ENCODE measurements at regions not wholly inside any gene's neighbourhood (a gene's known extent, or its start where the extent isn't known, plus 50 kb on each side); places are given as distances from the start of the nearest gene placed in this dataset.
A peak's percentile ranks its signal among the peaks of the same experiment; 100 is the strongest.
"Not testable (repeated sequence)": the region's sequence is repeated elsewhere in the genome, so short reads cannot be mapped to it uniquely, and the experiment has no call there.

GRCh38 chr1:157377280-157377713, 175.0 kb downstream of the FCRL5 start:
- H3K27me3 Mint-ChIP-seq; H3K4me3 Mint-ChIP-seq; H3K27ac Mint-ChIP-seq; H3K9me3 Mint-ChIP-seq; DNase-seq (ENCODE audit: extremely low spot score, unreplicated experiment); H3K4me1 Mint-ChIP-seq (ENCODE audit: unreplicated experiment); H3K36me3 Mint-ChIP-seq: not testable (repeated sequence)
- peak; percentile 73 for TF ChIP-seq CTCF (conservative IDR thresholded peaks at IDR 0.05)

- Mint-ChIP-seq H3K9me3 (no peaks in the 10 kb centered on the region), H3K4me3 (no peak overlapping the region)
These were observed 175.6 kb downstream of the FCRL5 start for GRCh38 chr1:157376681-157377080.

GRCh38 chr1:157372311-157372710, 180.0 kb downstream of the FCRL5 start:
- H3K4me3 Mint-ChIP-seq; H3K4me1 Mint-ChIP-seq (ENCODE audit: unreplicated experiment); H3K27me3 Mint-ChIP-seq; DNase-seq (ENCODE audit: extremely low spot score, unreplicated experiment); H3K36me3 Mint-ChIP-seq; H3K27ac Mint-ChIP-seq; H3K9me3 Mint-ChIP-seq: not testable (repeated sequence)

More at GRCh38 chr1:157376681-157377080, 175.6 kb downstream of the FCRL5 start:
- no peak for TF ChIP-seq CTCF (conservative IDR thresholded peaks at IDR 0.05)
- Mint-ChIP-seq H3K4me1 (ENCODE audit: unreplicated experiment) (no peaks in the 10 kb centered on the region), H3K27ac (no peak overlapping the region), H3K27me3 (no peaks in the 10 kb centered on the region), H3K36me3 (no peaks in the 10 kb centered on the region)
- DNase-seq (ENCODE audit: extremely low spot score, unreplicated experiment): no peak

- H3K36me3 Mint-ChIP-seq: no peaks in the 10 kb centered on the region
- H3K27ac Mint-ChIP-seq: no peak overlapping the region
- H3K4me3 Mint-ChIP-seq: no peak overlapping the region
- no peak for DNase-seq (ENCODE audit: extremely low spot score, unreplicated experiment)
- no peak for TF ChIP-seq CTCF (conservative IDR thresholded peaks at IDR 0.05)
- no peaks in the 10 kb centered on the region for H3K4me1 Mint-ChIP-seq (ENCODE audit: unreplicated experiment)
- no peaks in the 10 kb centered on the region for H3K27me3 Mint-ChIP-seq
- H3K9me3 Mint-ChIP-seq: no peaks in the 10 kb centered on the region
These were observed 180.5 kb downstream of the FCRL5 start for GRCh38 chr1:157371826-157372225.

GRCh38 chr1:157371221-157371620, 181.1 kb downstream of the FCRL5 start:
- no peaks in the 10 kb centered on the region for H3K27me3 Mint-ChIP-seq
- no peak overlapping the region for H3K27ac Mint-ChIP-seq

GRCh38 chr1:157370698-157371097, 181.6 kb downstream of the FCRL5 start:
- H3K4me1 Mint-ChIP-seq (ENCODE audit: unreplicated experiment): no peaks in the 10 kb centered on the region
- H3K27ac Mint-ChIP-seq: no peak overlapping the region
- no peaks in the 10 kb centered on the region for H3K36me3 Mint-ChIP-seq
- no peaks in the 10 kb centered on the region for H3K9me3 Mint-ChIP-seq
- TF ChIP-seq CTCF (conservative IDR thresholded peaks at IDR 0.05): no peak
- no peak for DNase-seq (ENCODE audit: extremely low spot score, unreplicated experiment)
- no peak overlapping the region for H3K4me3 Mint-ChIP-seq
- no peaks in the 10 kb centered on the region for H3K27me3 Mint-ChIP-seq

More at GRCh38 chr1:157371221-157371620, 181.1 kb downstream of the FCRL5 start:
- no peak for TF ChIP-seq CTCF (conservative IDR thresholded peaks at IDR 0.05)
- no peak for DNase-seq (ENCODE audit: extremely low spot score, unreplicated experiment)
- no peaks in the 10 kb centered on the region for H3K4me1 Mint-ChIP-seq (ENCODE audit: unreplicated experiment)
- H3K4me3 Mint-ChIP-seq: no peak overlapping the region
- no peaks in the 10 kb centered on the region for H3K9me3 Mint-ChIP-seq
- H3K36me3 Mint-ChIP-seq: no peaks in the 10 kb centered on the region
